GM18505 (cell line): ENCODE measurements at regions not wholly inside any gene's neighbourhood (a gene's known extent, or its start where the extent isn't known, plus 50 kb on each side); places are given as distances from the start of the nearest gene placed in this dataset.

Experiments used
- ATAC-seq: cut with Tn5 transposase; IDR thresholded peaks from one replicate; pipeline ENCODE4 v1.9.1; 2021; ENCODE audit not compliant: unreplicated experiment
- POLR2A ChIP-seq: IDR thresholded peaks from 4 replicates; pipeline ENCODE4 v1.6.1; 2011; ENCODE audit warnings: borderline replicate concordance; ENCODE audit not compliant: insufficient read depth, insufficient read length; ENCODE audit errors: extremely low read depth

GRCh38 chr7:18347170-18347569 lies 148.4 kb upstream of the HDAC9 start:
- no peak for TF ChIP-seq POLR2A

GRCh38 chr7:18350678-18351077 lies 144.9 kb upstream of the HDAC9 start:
- no peak for TF ChIP-seq POLR2A
- ATAC-seq: no peak

More at GRCh38 chr7:18347170-18347569, 148.4 kb upstream of the HDAC9 start:
- no peak for ATAC-seq

GRCh38 chr7:18352339-18353255 lies 143.0 kb upstream of the HDAC9 start:
- no peak for ATAC-seq
- TF ChIP-seq POLR2A: no peak

- no peak for ATAC-seq
- no peak for TF ChIP-seq POLR2A
These were observed 142.2 kb upstream of the HDAC9 start for GRCh38 chr7:18353339-18353738.

- no peak for TF ChIP-seq POLR2A
- ATAC-seq: no peak
These were observed 141.2 kb upstream of the HDAC9 start for GRCh38 chr7:18354108-18355085.

- ATAC-seq: no peak
These were observed 139.3 kb upstream of the HDAC9 start for GRCh38 chr7:18356191-18356645.

GRCh38 chr7:18357691-18358090 lies 137.9 kb upstream of the HDAC9 start:
- ATAC-seq: no peak
- no peak for TF ChIP-seq POLR2A

More at GRCh38 chr7:18356191-18356645, 139.3 kb upstream of the HDAC9 start:
- no peak for TF ChIP-seq POLR2A

- no peak for TF ChIP-seq POLR2A
- ATAC-seq: no peak
These were observed 133.8 kb upstream of the HDAC9 start for GRCh38 chr7:18361756-18362155.

GRCh38 chr7:18363751-18364380 lies 131.7 kb upstream of the HDAC9 start:
- ATAC-seq: no peak
- no peak for TF ChIP-seq POLR2A

GRCh38 chr7:18364396-18364795 lies 131.2 kb upstream of the HDAC9 start:
- no peak for TF ChIP-seq POLR2A
- no peak for ATAC-seq

- no peak for TF ChIP-seq POLR2A
- ATAC-seq: no peak
These were observed 129.2 kb upstream of the HDAC9 start for GRCh38 chr7:18366394-18366793.

- no peak for TF ChIP-seq POLR2A
- ATAC-seq: no peak
These were observed 126.5 kb upstream of the HDAC9 start for GRCh38 chr7:18369011-18369410.

- no peak for TF ChIP-seq POLR2A
- no peak for ATAC-seq
These were observed 124.9 kb upstream of the HDAC9 start for GRCh38 chr7:18370633-18371032.

- no peak for TF ChIP-seq POLR2A
- no peak for ATAC-seq
These were observed 116.5 kb upstream of the HDAC9 start for GRCh38 chr7:18378989-18379605.
